ENCODE measurements at regions not wholly inside any gene's neighbourhood (a gene's known extent, or its start where the extent isn't known, plus 50 kb on each side); places are given as distances from the start of the nearest gene placed in this dataset.

GRCh38 chr20:21832442-21833385 is 127.2 kb downstream of the PAX1 start:
- Histone ChIP-seq H3K27me3 (ENCODE audit: control insufficient read depth, insufficient read depth, low read length) (no peaks in the 10 kb centered on the region), H3K4me3 (ENCODE audit: low read depth, low read length) (no peak overlapping the region), H3K36me3 (ENCODE audit: control insufficient read depth, insufficient read depth, low read length) (no peaks in the 10 kb centered on the region)
- CTCF ChIA-PET = no interaction called here
- POLR2A ChIA-PET = no interaction called here
- no peak for DNase-seq (ENCODE audit: low read depth)
- TF ChIP-seq, protein P1, sequence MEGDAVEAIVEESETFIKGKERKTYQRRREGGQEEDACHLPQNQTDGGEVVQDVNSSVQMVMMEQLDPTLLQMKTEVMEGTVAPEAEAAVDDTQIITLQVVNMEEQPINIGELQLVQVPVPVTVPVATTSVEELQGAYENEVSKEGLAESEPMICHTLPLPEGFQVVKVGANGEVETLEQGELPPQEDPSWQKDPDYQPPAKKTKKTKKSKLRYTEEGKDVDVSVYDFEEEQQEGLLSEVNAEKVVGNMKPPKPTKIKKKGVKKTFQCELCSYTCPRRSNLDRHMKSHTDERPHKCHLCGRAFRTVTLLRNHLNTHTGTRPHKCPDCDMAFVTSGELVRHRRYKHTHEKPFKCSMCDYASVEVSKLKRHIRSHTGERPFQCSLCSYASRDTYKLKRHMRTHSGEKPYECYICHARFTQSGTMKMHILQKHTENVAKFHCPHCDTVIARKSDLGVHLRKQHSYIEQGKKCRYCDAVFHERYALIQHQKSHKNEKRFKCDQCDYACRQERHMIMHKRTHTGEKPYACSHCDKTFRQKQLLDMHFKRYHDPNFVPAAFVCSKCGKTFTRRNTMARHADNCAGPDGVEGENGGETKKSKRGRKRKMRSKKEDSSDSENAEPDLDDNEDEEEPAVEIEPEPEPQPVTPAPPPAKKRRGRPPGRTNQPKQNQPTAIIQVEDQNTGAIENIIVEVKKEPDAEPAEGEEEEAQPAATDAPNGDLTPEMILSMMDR (IDR thresholded peaks at IDR 0.05; ENCODE audit: insufficient read depth, low read depth, low read length) = no peak

- CTCF ChIA-PET = no interaction called here
- no peaks in the 10 kb centered on the region for H3K27me3 ChIP-seq (ENCODE audit: control insufficient read depth, insufficient read depth, low read length)
- TF ChIP-seq, protein P1 (IDR thresholded peaks at IDR 0.05; ENCODE audit: insufficient read depth, low read depth, low read length) = no peak
- DNase-seq (ENCODE audit: low read depth) = no peak
- H3K36me3 ChIP-seq (ENCODE audit: control insufficient read depth, insufficient read depth, low read length) = no peaks in the 10 kb centered on the region
- POLR2A ChIA-PET = no interaction called here
- H3K4me3 ChIP-seq (ENCODE audit: low read depth, low read length) = no peak overlapping the region
Measured at GRCh38 chr20:21826976-21827375, 121.5 kb downstream of the PAX1 start.

GRCh38 chr20:21821358-21821757 is 115.9 kb downstream of the PAX1 start:
- ChIA-PET POLR2A (no interaction called here), CTCF (no interaction called here)
- Histone ChIP-seq H3K36me3 (ENCODE audit: control insufficient read depth, insufficient read depth, low read length) (no peaks in the 10 kb centered on the region), H3K27me3 (ENCODE audit: control insufficient read depth, insufficient read depth, low read length) (no peaks in the 10 kb centered on the region), H3K4me3 (ENCODE audit: low read depth, low read length) (no peak overlapping the region)
- TF ChIP-seq, protein P1 (IDR thresholded peaks at IDR 0.05; ENCODE audit: insufficient read depth, low read depth, low read length) = no peak
- DNase-seq (ENCODE audit: low read depth) = no peak

DNA sequence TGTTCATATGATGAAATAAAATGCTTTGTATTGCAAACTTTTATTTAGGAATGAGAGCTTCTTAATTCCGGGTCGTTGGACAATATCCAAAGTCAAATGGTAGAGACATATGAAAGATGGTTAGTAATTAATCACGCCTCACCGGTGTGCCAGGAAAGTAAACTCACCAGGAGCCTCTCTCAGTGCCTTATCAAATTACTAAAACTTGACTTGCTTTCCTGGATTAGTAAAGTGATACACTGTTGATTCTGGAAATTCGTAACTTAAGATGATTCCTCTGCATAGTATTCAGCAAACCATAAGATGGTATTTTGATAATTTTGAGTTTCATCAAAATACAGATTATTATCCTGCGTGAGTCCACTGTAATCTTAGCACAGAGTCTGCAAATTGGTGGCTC is 115.2 kb downstream of the PAX1 start:
- H3K27me3 ChIP-seq (ENCODE audit: control insufficient read depth, insufficient read depth, low read length) = no peaks in the 10 kb centered on the region
- no peaks in the 10 kb centered on the region for H3K36me3 ChIP-seq (ENCODE audit: control insufficient read depth, insufficient read depth, low read length)
- H3K4me3 ChIP-seq (ENCODE audit: low read depth, low read length) = no peak overlapping the region
- ChIA-PET POLR2A (no interaction called here), CTCF (no interaction called here)
- DNase-seq (ENCODE audit: low read depth) = no peak
- TF ChIP-seq, protein P1 (IDR thresholded peaks at IDR 0.05; ENCODE audit: insufficient read depth, low read depth, low read length) = no peak

DNA sequence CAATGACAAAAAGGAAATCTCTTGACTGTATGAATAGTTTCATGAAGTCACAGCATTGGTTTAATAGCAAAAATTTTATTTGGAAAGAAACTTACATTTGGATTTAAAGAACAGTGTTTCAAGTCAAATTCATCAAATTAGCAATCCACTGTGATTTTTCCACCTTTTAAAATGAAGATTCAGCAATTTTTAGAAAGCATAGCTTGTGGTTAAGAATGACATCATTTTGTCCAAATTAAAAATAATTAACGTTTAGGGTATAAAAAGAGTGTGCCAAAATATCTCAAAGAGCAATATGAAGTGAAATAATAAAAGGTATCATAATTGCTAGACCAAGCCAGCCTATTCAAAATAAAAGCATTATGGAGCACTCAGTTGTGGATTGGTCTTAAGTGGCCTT is 114.6 kb downstream of the PAX1 start:
- CTCF ChIA-PET = no interaction called here
- Histone ChIP-seq H3K27me3 (ENCODE audit: control insufficient read depth, insufficient read depth, low read length) (no peaks in the 10 kb centered on the region), H3K4me3 (ENCODE audit: low read depth, low read length) (no peak overlapping the region), H3K36me3 (ENCODE audit: control insufficient read depth, insufficient read depth, low read length) (no peaks in the 10 kb centered on the region)
- POLR2A ChIA-PET = no interaction called here
- DNase-seq (ENCODE audit: low read depth) = no peak
- TF ChIP-seq, protein P1 (IDR thresholded peaks at IDR 0.05; ENCODE audit: insufficient read depth, low read depth, low read length) = no peak

Measured in BJ (cell line).